ENCODE measurements at regions not wholly inside any gene's neighbourhood (a gene's known extent, or its start where the extent isn't known, plus 50 kb on each side); places are given as distances from the start of the nearest gene placed in this dataset.
"Not testable (repeated sequence)": the region's sequence is repeated elsewhere in the genome, so short reads cannot be mapped to it uniquely, and the experiment has no call there.

DNA sequence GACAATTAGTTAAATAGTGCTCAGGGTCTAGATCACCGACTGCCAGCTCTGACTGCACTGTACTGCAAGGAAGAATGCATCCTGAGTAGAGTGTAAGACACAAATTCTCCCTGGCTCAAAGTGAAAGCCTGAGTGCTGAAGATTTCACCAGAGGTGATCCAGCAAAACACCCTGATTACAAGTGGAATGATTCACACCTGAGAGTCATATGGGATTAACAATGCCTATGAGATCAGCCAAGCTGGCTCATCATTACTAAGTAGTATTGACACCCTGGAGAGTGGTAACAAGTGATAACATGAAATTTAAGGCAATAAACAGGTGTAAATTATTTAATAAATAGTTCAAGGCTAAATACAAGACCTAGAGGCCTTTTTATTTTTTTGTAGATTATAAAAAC is 403.8 kb upstream of the PRR20A start:
- no peaks in the 10 kb centered on the region for H3K27me3 Mint-ChIP-seq
- no peaks in the 10 kb centered on the region for H3K4me1 ChIP-seq (ENCODE audit: insufficient read depth, low read length)
- H3K9me3 ChIP-seq (ENCODE audit: control insufficient read depth in 1 of 2, low read length in 2 of 2): no peaks in the 10 kb centered on the region
- peaks cover 0 to 3% of the 10 kb centered on the region in 2 donors for H3K36me3 Mint-ChIP-seq
- DNase-seq: no peak
- H3K36me3 ChIP-seq (ENCODE audit: insufficient read depth, low read length): no peaks in the 10 kb centered on the region
- intact Hi-C loops (cut with micrococcal nuclease): no loop called here
- no peak overlapping the region for H3K4me3 ChIP-seq (ENCODE audit: low read length in 2 of 2)
- ChIA-PET POLR2A (ENCODE audit: partially characterized antibody) (no interaction called here), CTCF (ENCODE audit: partially characterized antibody) (no interaction called here)
- H3K4me1 Mint-ChIP-seq: no peaks in the 10 kb centered on the region
- peaks cover 2 to 18% (median 10%) of the 10 kb centered on the region in 8 donors for H3K9me3 Mint-ChIP-seq
- H3K27ac Mint-ChIP-seq: no peak overlapping the region
- no peak overlapping the region for H3K4me3 Mint-ChIP-seq
- no peak overlapping the region for H3K27ac ChIP-seq (ENCODE audit: low read depth, low read length)
- no peaks in the 10 kb centered on the region for H3K27me3 ChIP-seq (ENCODE audit: insufficient read depth, low read length)

DNA sequence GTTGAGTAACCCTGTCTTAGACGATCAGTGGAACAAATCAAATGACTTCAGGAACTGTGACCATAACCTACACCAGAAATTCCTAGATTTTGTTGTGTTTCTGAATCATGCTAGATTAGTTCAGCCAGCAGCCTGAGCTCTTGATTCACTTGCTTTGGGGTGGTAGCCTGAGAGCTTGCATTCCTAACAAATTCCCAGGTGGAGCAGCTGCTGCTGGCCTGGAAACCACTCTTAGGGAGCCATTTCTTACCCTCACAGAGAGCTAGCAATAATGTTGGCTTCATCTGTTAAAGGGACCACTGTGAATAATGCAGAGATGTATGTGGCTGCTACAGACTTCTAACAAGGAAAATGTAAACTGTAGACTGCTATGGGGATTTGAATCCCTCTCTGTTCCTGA is 388.1 kb upstream of the PRR20A start:
- Mint-ChIP-seq H3K36me3 (no peaks in the 10 kb centered on the region), H3K9me3 (peaks cover 0 to 15% (median 7%) of the 10 kb centered on the region in 8 donors), H3K27ac (no peak overlapping the region), H3K27me3 (no peaks in the 10 kb centered on the region), H3K4me1 (no peaks in the 10 kb centered on the region), H3K4me3 (no peak overlapping the region)
- intact Hi-C loops (cut with micrococcal nuclease): no loop called here
- Histone ChIP-seq H3K27me3 (ENCODE audit: insufficient read depth, low read length) (no peaks in the 10 kb centered on the region), H3K27ac (ENCODE audit: low read depth, low read length) (no peak overlapping the region), H3K9me3 (ENCODE audit: control insufficient read depth in 1 of 2, low read length in 2 of 2) (peaks cover 0 to 4% of the 10 kb centered on the region in 2 donors), H3K4me1 (ENCODE audit: insufficient read depth, low read length) (no peaks in the 10 kb centered on the region), H3K36me3 (ENCODE audit: insufficient read depth, low read length) (no peaks in the 10 kb centered on the region), H3K4me3 (ENCODE audit: low read length in 2 of 2) (no peak overlapping the region)
- DNase-seq: no peak
- CTCF ChIA-PET (ENCODE audit: partially characterized antibody): no interaction called here
- POLR2A ChIA-PET (ENCODE audit: partially characterized antibody): no interaction called here

DNA sequence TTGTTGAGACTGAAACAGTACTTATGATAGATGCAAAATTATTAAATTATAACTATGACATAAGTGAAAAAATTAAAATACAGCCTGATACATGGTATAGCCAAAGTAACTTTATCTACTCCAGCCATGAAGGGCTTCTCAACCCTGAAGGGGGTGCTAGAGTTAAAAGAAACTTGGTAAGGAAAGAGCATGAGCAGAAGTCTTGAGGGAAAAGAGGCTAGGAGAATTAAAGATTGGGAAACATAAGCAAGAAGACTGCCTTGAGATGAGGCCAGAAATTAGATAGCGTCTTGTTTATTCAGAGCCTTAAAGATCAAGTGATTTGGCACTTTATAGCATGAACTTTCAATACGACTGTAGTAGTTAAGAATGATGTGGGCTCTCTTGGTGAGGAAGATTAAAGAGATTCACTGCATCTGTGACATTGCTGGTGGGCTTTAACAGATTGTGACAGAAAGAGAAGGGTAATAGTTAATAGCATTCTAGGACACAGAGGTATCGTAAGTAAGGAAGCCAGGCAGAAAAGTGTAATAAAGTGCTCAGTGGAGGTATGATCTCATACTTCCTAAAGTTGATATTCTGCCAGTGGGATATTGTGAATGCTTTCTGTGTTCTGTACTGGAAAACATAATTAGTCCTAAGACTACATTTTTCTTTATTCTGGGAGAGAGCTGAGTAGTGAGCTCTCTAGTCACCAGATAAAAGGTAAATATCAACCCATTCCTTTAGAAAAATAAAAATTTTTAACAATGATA is 385.4 kb upstream of the PRR20A start:
- H3K27me3 ChIP-seq (ENCODE audit: insufficient read depth, low read length): no peaks in the 10 kb centered on the region
- ChIA-PET POLR2A (ENCODE audit: partially characterized antibody) (no interaction called here), CTCF (ENCODE audit: partially characterized antibody) (no interaction called here)
- H3K4me1 ChIP-seq (ENCODE audit: insufficient read depth, low read length): no peaks in the 10 kb centered on the region
- H3K9me3 Mint-ChIP-seq: peaks cover 0 to 16% (median 4%) of the 10 kb centered on the region in 8 donors
- no peaks in the 10 kb centered on the region for H3K27me3 Mint-ChIP-seq
- H3K36me3 ChIP-seq (ENCODE audit: insufficient read depth, low read length): no peaks in the 10 kb centered on the region
- no peak for DNase-seq
- no peaks in the 10 kb centered on the region for H3K36me3 Mint-ChIP-seq
- H3K27ac ChIP-seq (ENCODE audit: low read depth, low read length): no peak overlapping the region
- no peaks in the 10 kb centered on the region for H3K4me1 Mint-ChIP-seq
- no peak overlapping the region for H3K4me3 Mint-ChIP-seq
- no peak overlapping the region for H3K4me3 ChIP-seq (ENCODE audit: low read length in 2 of 2)
- no peak overlapping the region for H3K27ac Mint-ChIP-seq
- intact Hi-C loops (cut with micrococcal nuclease): no loop called here
- peaks cover 0 to 1% of the 10 kb centered on the region in 2 donors for H3K9me3 ChIP-seq (ENCODE audit: control insufficient read depth in 1 of 2, low read length in 2 of 2)

DNA sequence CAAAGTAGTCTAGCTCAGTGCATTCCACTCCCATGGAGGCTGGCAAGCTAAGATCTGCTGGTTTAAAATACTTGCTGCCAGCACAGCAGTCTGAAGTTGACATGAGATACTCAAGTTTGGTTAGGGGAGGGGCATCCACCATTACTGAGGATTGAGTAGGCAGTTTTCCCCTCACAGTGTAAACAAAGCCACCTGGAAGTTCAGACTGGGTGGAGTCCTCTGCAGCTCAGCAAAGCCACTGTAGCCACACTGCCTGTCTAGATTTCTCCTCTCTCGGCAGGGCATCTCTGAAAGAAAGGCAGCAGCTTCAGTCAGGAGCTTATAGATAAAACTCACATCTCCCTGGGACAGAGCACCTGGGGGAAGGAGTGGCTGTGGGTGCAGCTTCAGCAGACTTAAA is 377.4 kb upstream of the PRR20A start:
- H3K4me1 Mint-ChIP-seq; H3K4me3 ChIP-seq (ENCODE audit: low read length in 2 of 2); H3K4me1 ChIP-seq (ENCODE audit: insufficient read depth, low read length); H3K27ac ChIP-seq (ENCODE audit: low read depth, low read length); CTCF ChIA-PET (ENCODE audit: partially characterized antibody); POLR2A ChIA-PET (ENCODE audit: partially characterized antibody); H3K27ac Mint-ChIP-seq; H3K4me3 Mint-ChIP-seq; intact Hi-C loops (cut with micrococcal nuclease); DNase-seq; H3K36me3 Mint-ChIP-seq; H3K27me3 Mint-ChIP-seq; H3K9me3 ChIP-seq (ENCODE audit: control insufficient read depth in 1 of 2, low read length in 2 of 2); H3K27me3 ChIP-seq (ENCODE audit: insufficient read depth, low read length); H3K36me3 ChIP-seq (ENCODE audit: insufficient read depth, low read length): not testable (repeated sequence)
- H3K9me3 Mint-ChIP-seq: peaks cover 3 to 38% (median 23%) of the 10 kb centered on the region in 8 donors

DNA sequence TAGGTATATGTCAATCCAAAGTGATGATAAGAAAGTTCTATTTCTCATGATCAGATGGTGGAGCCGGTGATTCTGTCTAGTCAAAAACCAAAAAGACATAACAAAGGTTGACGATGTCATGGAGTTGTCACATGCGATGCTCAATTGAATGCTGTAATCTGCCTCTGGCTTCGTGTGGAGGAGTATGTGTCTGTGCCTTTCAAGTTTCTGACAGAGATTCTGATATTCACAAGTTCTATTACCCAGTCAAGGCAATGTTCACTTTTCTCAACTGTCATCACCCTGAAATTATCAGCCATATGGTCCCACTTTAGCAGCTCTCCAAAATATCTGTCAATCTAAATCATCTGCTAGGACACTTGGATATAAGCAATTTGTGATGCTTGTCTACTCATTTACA is 367.6 kb upstream of the PRR20A start:
- Histone ChIP-seq H3K4me3 (ENCODE audit: low read length in 2 of 2) (no peak overlapping the region), H3K36me3 (ENCODE audit: insufficient read depth, low read length) (no peaks in the 10 kb centered on the region), H3K4me1 (ENCODE audit: insufficient read depth, low read length) (no peaks in the 10 kb centered on the region), H3K27me3 (ENCODE audit: insufficient read depth, low read length) (no peaks in the 10 kb centered on the region), H3K9me3 (ENCODE audit: control insufficient read depth in 1 of 2, low read length in 2 of 2) (no peaks in the 10 kb centered on the region), H3K27ac (ENCODE audit: low read depth, low read length) (no peak overlapping the region)
- peaks cover under 1 to 9% (median 4%) of the 10 kb centered on the region in 8 donors for H3K9me3 Mint-ChIP-seq
- POLR2A ChIA-PET (ENCODE audit: partially characterized antibody): no interaction called here
- H3K4me1 Mint-ChIP-seq: no peaks in the 10 kb centered on the region
- CTCF ChIA-PET (ENCODE audit: partially characterized antibody): no interaction called here
- no peaks in the 10 kb centered on the region for H3K36me3 Mint-ChIP-seq
- no peak overlapping the region for H3K4me3 Mint-ChIP-seq
- no peaks in the 10 kb centered on the region for H3K27me3 Mint-ChIP-seq
- DNase-seq: no peak
- no peak overlapping the region for H3K27ac Mint-ChIP-seq
- intact Hi-C loops (cut with micrococcal nuclease): no loop called here

DNA sequence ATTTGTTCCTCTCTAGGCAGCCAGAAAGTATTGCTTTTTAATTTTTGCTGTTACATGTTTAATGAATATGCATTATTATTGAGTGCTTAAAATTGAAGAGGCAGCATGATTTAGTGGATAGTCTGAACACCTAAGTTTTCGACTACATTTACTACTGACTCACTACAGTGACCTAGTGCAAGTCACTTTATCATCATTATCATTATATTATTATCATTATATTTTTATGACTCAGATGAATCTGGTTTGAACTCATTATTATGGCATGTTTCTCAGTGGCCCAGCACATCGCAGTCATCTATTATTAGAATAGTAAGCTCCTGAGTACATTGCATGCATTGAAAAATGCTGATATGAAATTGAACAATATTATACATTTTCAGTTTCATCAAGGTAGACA is 351.2 kb upstream of the PRR20A start:
- no peak overlapping the region for H3K4me3 ChIP-seq (ENCODE audit: low read length in 2 of 2)
- Mint-ChIP-seq H3K27ac (no peak overlapping the region), H3K36me3 (no peaks in the 10 kb centered on the region), H3K27me3 (no peaks in the 10 kb centered on the region), H3K9me3 (peaks cover 0 to 9% (median 3%) of the 10 kb centered on the region in 8 donors), H3K4me1 (no peaks in the 10 kb centered on the region), H3K4me3 (no peak overlapping the region)
- no peaks in the 10 kb centered on the region for H3K9me3 ChIP-seq (ENCODE audit: control insufficient read depth in 1 of 2, low read length in 2 of 2)
- no peaks in the 10 kb centered on the region for H3K27me3 ChIP-seq (ENCODE audit: insufficient read depth, low read length)
- no peak overlapping the region for H3K27ac ChIP-seq (ENCODE audit: low read depth, low read length)
- ChIA-PET CTCF (ENCODE audit: partially characterized antibody) (no interaction called here), POLR2A (ENCODE audit: partially characterized antibody) (no interaction called here)
- intact Hi-C loops (cut with micrococcal nuclease): no loop called here
- no peak for DNase-seq
- no peaks in the 10 kb centered on the region for H3K36me3 ChIP-seq (ENCODE audit: insufficient read depth, low read length)
- no peaks in the 10 kb centered on the region for H3K4me1 ChIP-seq (ENCODE audit: insufficient read depth, low read length)

DNA sequence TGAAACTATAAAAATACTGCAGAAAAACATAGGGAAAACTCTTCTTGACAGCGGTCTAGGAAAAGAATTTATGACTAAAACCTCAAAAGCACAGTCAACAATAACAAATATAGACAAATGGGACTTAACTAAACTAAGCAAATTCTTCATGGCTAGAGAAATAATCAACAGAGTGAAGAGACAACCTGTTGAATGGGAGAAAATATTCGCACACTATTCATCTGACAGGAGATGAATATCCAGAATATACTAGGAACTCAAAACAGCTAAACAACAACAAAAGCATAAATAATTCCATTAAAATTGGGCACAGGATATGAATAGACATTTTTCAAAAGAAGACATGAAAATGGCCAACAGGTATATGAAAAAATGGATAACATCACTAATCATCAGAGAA is 303.6 kb upstream of the PRR20A start:
- CTCF ChIA-PET (ENCODE audit: partially characterized antibody): no interaction called here
- Mint-ChIP-seq H3K4me3 (no peak overlapping the region), H3K27ac (no peak overlapping the region), H3K9me3 (peaks cover 3 to 15% (median 9%) of the 10 kb centered on the region in 8 donors), H3K4me1 (no peaks in the 10 kb centered on the region), H3K27me3 (no peaks in the 10 kb centered on the region), H3K36me3 (no peaks in the 10 kb centered on the region)
- Histone ChIP-seq H3K36me3 (ENCODE audit: insufficient read depth, low read length) (no peaks in the 10 kb centered on the region), H3K4me3 (ENCODE audit: low read length in 2 of 2) (no peak overlapping the region), H3K4me1 (ENCODE audit: insufficient read depth, low read length) (no peaks in the 10 kb centered on the region), H3K9me3 (ENCODE audit: control insufficient read depth in 1 of 2, low read length in 2 of 2) (peaks cover 0 to 3% of the 10 kb centered on the region in 2 donors), H3K27ac (ENCODE audit: low read depth, low read length) (no peak overlapping the region), H3K27me3 (ENCODE audit: insufficient read depth, low read length) (no peaks in the 10 kb centered on the region)
- intact Hi-C loops (cut with micrococcal nuclease): no loop called here
- POLR2A ChIA-PET (ENCODE audit: partially characterized antibody): no interaction called here
- no peak for DNase-seq

DNA sequence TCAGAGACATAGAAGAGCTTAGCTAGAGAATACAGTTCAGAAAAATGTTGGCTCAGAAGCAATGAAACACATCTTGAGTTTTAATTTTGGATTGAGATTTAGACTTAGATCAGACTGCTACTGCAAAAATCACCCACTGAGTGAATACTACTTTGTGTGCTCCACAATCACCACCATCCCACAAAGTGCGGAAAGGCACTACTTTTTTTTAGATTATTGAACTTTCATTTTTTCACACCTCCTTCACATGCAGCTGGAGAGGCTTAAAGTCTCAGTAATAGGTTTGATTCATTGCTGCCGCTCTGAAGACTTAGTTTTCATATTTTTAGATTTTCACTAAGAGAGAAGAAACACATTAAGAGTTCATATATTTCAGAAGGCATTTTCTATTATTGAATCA is 289.9 kb upstream of the PRR20A start:
- Mint-ChIP-seq H3K36me3 (no peaks in the 10 kb centered on the region), H3K4me1 (no peaks in the 10 kb centered on the region), H3K27ac (no peak overlapping the region), H3K4me3 (no peak overlapping the region), H3K27me3 (no peaks in the 10 kb centered on the region), H3K9me3 (peaks cover 0 to 16% (median 6%) of the 10 kb centered on the region in 8 donors)
- Histone ChIP-seq H3K4me3 (ENCODE audit: low read length in 2 of 2) (no peak overlapping the region), H3K4me1 (ENCODE audit: insufficient read depth, low read length) (no peaks in the 10 kb centered on the region), H3K27ac (ENCODE audit: low read depth, low read length) (no peak overlapping the region), H3K27me3 (ENCODE audit: insufficient read depth, low read length) (no peaks in the 10 kb centered on the region), H3K9me3 (ENCODE audit: control insufficient read depth in 1 of 2, low read length in 2 of 2) (no peaks in the 10 kb centered on the region), H3K36me3 (ENCODE audit: insufficient read depth, low read length) (no peaks in the 10 kb centered on the region)
- ChIA-PET POLR2A (ENCODE audit: partially characterized antibody) (no interaction called here), CTCF (ENCODE audit: partially characterized antibody) (no interaction called here)
- intact Hi-C loops (cut with micrococcal nuclease): no loop called here
- DNase-seq: no peak
